ENCODE measurements at regions not wholly inside any gene's neighbourhood (a gene's known extent, or its start where the extent isn't known, plus 50 kb on each side); places are given as distances from the start of the nearest gene placed in this dataset.

DNA sequence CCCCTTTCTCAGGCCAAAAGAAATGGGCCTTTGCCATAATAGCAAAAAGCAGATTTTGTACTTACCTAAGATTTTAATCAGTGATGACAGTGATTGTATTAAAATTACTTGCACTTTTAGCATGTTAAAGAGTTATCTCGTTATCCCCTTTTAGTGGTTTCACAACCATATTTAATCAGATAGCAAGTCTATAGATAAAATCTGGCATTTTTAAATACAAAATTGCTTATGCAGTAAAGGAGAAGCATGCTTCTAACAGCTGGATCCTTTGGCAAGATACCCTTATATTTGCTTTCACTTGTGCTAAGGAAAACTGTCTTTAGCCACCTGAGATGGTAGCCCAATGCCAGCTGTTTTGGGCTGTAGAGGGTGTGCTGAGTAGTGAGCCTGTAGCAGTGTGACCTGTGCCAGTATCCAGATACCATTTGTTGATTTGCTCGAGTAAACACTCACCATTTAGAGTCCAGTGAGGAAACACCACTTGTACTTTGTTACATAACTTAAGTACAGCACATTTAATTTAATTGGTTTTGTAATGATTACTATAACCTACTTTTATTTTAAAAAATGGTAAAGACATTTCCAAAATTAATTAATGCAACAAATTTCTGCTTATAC lies 314.4 kb upstream of the ZP4 start:
- TF ChIP-seq POLR2AphosphoS5 (IDR thresholded peaks at IDR 0.05; ENCODE audit: low read depth, low read length) (no peak), POLR2A (IDR thresholded peaks at IDR 0.05; ENCODE audit: low read depth, low read length) (no peak), TAF1 (IDR thresholded peaks at IDR 0.05; ENCODE audit: low read depth, low read length) (no peak)

All from GM12891 (cell line).